Activated effector memory CD4-positive, alpha-beta T cell treated with anti-CD3 and anti-CD28 coated beads, Interleukin-2, amount 50 U/mL, for 16 hours (primary cell): ENCODE measurements at regions not wholly inside any gene's neighbourhood (a gene's known extent, or its start where the extent isn't known, plus 50 kb on each side); places are given as distances from the start of the nearest gene placed in this dataset.
A peak's percentile ranks its signal among the peaks of the same experiment; 100 is the strongest.

Source experiments
- DNase-seq: peaks from one replicate; pipeline ENCODE4 v3.0.0-alpha.2; 2020

- DNase-seq = no peak
Observed at GRCh38 chr4:128600996-128601871, 208.3 kb upstream of the JADE1 start.

- no peak for DNase-seq
Observed at GRCh38 chr4:128600410-128600809, 209.1 kb upstream of the JADE1 start.

- no peak for DNase-seq
Observed at GRCh38 chr4:128597500-128597899, 212.0 kb upstream of the JADE1 start.

GRCh38 chr4:128596853-128597252 lies 212.6 kb upstream of the JADE1 start:
- DNase-seq = no peak

- no peak for DNase-seq
Observed at GRCh38 chr4:128596115-128596514, 213.4 kb upstream of the JADE1 start.

- no peak for DNase-seq
Observed at GRCh38 chr4:128591482-128591881, 218.0 kb upstream of the JADE1 start.

GRCh38 chr4:128590773-128591172 lies 218.7 kb upstream of the JADE1 start:
- DNase-seq = no peak

GRCh38 chr4:128590034-128590740 lies 219.3 kb upstream of the JADE1 start:
- DNase-seq = no peak

- no peak for DNase-seq
Observed at GRCh38 chr4:128589384-128589965, 220.0 kb upstream of the JADE1 start.

GRCh38 chr4:128587382-128587781 lies 222.1 kb upstream of the JADE1 start:
- DNase-seq = no peak

- DNase-seq = no peak
Observed at GRCh38 chr4:128583753-128584712, 225.5 kb upstream of the JADE1 start.

GRCh38 chr4:128582427-128582870 lies 227.1 kb upstream of the JADE1 start:
- DNase-seq = no peak

GRCh38 chr4:128579154-128579853 lies 230.2 kb upstream of the JADE1 start:
- DNase-seq = no peak

GRCh38 chr4:128574706-128575105 lies 234.8 kb upstream of the JADE1 start:
- DNase-seq = peak; percentile 83

- DNase-seq = no peak
Observed at GRCh38 chr4:128573781-128574508, 235.6 kb upstream of the JADE1 start.

GRCh38 chr4:128572778-128573241 lies 236.7 kb upstream of the JADE1 start:
- no peak for DNase-seq

GRCh38 chr4:128571747-128572146 lies 237.8 kb upstream of the JADE1 start:
- no peak for DNase-seq

- no peak for DNase-seq
Observed at GRCh38 chr4:128570387-128570975, 239.0 kb upstream of the JADE1 start.

GRCh38 chr4:128566693-128567092 lies 242.8 kb upstream of the JADE1 start:
- DNase-seq = no peak

GRCh38 chr4:128565565-128566186 lies 243.8 kb upstream of the JADE1 start:
- no peak for DNase-seq
